Retina (tissue), 1 donor: ENCODE measurements at regions not wholly inside any gene's neighbourhood (a gene's known extent, or its start where the extent isn't known, plus 50 kb on each side); places are given as distances from the start of the nearest gene placed in this dataset.

Experiments used
- DNase-seq: peaks from one replicate; pipeline ENCODE4 v3.0.0-alpha.2; 2016

DNA sequence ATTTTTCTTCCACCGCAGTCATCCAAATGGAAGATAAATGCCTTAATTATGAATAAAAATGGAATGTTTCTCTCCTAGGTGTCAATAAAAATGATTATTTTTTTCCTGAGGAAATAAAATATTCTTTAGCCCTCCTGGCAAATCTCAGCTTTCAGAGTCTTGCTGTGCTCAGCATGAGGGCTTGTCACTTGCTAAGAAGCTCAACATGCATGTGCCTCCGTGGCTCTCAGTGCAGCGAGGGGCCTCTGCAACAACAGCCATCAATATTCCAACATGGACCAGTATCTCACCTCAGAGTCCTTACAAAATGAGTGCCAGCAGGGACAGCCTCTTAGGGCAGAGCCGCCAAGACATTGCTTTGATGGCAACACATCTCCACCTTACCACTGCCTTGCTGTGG, 159.5 kb upstream of the TMPO start:
- no peak for DNase-seq

DNA sequence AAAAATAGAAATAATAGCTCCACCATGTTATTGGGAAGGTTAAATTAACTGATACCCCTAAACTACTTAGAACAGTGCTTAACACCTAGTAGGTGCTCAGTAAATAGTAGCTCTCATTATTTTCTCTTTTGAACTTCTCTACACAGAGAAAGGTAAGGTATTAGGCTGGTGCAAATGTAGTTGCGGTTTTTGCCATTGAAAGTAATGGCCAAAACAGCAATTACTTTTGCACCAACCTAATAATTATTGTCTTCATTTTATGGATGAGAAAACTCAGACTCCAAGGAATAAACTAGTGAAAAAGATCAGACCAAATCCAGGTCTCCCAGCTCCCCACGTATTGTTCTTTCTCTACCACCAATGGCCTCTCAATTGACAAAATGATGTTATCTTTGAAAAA, 157.2 kb upstream of the TMPO start:
- no peak for DNase-seq

DNA sequence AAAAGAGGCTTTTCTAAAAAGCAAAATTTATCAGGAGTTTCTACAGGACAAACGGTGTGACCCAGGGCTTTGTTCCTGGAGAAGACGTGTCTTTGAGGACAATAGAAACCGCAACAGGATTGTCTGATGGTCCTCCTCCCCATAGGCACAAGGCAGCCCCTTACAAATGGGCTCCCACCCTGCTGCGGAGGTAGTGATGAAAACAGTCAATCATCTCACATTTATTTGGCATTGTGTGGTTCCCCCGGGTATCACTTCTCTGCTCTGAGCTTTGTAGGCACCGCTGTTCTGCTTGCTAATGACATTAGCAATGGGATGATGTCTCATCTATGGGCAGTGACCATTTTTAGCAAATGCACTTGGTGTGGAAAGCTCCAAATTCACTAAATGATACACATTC, 155.5 kb upstream of the TMPO start:
- peak; percentile 40 for DNase-seq

DNA sequence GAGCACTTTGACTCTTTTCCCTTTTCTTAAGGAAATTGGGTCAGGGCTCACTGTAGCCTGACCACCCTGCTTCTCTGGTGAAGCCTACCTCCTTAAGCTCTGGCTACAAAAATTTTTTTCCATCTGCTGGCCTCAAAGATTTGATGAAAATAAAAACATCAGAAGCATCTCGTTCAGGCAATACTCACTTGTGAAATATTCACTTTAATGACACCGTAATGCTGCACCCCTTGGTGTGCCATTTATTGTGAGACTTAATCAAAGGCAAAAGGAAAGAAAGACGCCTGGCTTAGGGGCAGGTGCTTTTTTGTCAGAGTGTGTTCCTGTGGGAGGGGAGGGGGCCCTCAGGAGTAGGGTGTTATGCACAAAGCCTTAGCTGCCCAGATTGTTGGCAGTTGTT, 155.0 kb upstream of the TMPO start:
- DNase-seq, result peak; percentile 38

DNA sequence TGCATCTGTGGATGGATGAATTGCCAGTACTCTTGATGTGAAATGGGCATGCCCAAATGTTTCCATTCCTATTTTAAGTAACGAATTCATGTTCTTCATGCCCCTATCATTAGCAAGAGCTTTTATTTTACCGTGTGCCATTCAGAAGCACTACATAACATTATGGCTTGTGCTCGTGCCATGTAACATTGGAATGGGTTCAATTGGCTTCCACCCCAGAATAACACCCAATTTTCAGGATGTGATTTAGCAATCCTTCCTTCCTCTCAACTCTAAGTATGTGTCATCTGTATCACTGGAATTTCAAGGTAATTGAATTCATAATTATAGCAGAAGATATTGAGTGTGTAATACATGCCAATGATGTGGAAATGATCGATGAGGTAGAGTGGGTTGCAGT, 145.8 kb upstream of the TMPO start:
- no peak for DNase-seq

DNA sequence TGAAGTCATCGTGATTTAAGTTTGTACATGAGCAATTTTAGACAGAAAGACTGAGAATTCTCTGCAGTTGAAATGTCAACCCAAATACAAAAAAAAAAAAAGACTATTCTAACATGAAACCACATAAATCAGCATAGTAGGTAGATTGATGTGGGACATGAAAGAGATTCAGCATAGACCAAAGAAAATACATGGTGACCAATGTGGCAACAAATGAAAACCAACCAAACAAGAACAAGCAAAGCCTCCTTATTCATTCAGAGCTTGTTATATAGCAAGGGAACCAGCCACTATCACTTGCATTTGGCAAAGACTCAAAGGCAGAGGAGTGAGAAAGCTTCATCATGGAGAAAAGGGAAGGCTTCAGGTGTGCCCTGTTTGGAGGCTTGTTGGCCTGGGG, 144.4 kb upstream of the TMPO start:
- no peak for DNase-seq

DNA sequence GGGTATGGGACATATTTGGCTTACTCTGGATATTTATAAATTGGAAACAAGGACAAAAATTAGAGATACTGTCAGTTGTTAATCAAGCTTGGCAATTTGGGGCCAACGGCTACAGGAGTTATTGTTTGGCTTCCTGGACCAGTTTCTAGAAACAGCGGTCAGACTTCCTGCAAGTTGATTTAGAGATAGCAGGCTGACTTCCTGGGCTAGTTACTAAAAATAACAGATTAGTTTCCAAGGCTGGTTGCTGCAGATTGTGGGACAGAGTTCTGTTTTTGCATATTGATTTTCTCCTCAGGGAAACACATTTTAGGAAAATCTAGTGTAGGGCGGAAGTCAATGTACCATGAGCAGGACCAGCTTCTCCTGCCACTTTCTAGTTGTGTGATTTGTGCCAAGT, 144.0 kb upstream of the TMPO start:
- DNase-seq, result no peak

DNA sequence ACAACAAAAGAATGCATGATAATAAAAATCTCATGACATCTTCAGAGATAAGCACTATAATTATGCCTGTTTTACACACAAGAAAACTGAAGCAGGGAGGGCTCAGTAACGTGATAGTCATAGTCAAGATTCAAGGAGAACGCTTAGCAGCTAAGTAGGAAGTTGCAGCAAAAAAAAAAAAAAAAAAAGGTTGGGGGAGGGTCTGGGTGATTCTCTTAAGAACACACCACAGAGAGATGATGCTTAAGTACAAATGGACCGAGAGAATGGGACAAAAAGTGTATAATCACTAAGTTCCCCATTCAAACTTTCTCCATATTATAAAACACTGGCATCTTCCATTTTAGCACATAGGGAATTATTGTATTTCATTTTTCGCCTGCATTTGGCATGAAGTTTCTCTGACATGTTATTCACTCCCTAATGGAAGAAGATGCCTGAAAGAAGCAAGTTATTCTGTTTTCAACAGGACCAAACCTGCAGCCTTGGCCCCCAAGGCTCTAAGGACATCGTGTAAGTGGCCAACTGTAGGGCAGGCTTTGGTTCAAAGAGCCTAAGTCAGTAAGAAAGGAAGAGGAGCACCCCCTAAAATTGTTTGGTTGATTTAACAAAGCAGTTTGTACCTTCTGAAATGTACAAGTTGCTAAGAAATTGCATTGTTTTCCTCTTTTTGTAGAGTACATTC, 142.9 kb upstream of the TMPO start:
- DNase-seq, result peak; percentile 44

DNA sequence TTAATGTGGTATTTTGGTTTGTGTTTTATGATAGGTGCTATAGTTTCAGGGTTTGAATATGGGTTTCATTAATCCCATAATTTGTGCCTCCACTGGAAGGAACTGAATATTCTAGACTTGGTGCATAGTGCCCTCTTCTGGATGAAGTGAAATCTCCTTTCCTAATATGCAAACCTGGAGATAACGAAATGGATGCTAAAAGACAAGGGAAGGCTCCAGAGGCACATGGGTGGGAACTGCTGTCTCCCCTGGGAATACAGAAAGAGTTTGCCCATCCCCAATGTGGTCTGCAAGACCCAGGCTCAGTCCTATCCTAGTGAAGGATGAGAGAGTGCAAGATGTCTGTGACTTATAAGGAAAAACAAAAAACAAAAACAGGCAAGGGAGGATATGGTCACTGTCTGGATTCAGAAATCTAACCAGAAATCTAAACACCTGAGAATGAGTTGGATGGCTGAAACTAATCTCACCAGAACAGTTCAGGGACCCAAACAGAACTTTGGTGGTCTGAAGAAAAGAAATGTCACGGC, 142.3 kb upstream of the TMPO start:
- peak; percentile 64 for DNase-seq

DNA sequence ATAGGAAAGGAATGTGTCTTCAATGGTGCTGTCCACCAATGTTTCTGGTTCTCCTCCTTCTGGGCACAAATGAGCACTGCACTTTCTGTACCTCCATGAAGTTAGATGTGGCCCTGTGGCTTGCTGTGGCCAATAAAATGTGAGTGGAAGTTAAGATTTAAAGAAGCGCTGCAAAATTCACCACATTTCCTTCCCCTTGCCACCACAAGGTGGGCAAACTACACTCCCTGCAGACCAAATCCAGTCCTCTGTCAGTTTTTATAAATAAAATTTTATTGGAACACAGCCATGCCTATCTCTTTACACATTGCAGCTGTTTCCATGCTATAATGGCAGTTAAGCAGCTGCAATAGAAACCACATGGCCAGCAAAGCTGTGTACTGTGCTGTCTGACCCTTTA, 141.4 kb upstream of the TMPO start:
- no peak for DNase-seq

DNA sequence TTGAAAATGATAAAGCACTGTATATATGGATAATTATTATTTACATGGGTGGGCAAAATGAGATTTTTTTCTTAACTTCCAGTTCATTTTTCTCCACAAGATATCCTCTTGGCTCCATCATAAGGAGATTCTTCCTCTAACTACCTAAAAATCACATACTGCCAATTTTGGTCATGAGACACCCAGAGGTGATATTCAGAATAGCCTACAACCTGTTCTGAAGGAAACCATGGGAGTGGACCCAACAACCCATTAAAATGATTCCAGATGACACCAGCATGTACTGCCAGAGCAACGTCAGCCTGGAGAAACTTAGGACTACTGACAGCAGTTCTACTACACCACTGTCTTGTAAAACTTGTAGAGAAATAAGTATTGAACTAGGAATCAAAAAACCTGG, 136.3 kb upstream of the TMPO start:
- DNase-seq, result no peak

DNA sequence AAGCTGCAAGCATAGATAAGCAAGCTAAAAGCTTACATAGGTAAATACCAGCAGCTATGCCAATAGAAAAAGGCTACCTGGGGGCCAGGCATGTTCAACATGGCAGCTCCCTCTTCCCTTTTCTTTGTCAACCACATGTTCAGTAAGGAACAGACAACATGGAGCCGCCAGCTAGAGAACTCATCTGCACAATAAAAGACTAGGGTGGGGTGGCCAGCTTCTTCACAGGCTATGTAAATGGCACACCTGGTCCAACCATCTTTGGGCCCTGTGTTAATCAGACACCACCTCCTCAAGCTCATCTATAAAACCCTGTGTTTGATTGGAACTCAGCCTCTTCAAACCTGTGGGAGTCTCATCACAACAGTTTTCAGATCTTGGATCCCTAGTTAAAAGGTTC, 129.7 kb upstream of the TMPO start:
- DNase-seq, result no peak

DNA sequence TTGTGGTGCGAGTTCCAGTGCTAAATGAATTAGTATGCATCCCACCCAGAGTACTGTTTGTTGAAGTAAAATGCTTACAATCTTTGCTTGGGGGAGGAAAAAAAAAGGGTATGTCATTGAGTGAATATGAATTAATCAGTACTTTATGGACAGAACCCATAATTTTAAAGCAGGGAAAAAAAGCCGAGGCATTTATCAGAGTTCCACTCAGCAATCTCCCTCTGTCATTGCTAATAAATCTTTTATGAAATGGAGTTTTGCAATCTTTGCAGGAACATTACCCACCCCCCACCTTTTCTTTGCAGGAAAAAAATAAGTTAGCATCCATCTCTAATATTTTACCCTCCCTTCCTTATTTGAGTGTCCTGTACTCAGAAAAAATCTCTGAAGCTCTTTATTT, 127.9 kb upstream of the TMPO start:
- no peak for DNase-seq

DNA sequence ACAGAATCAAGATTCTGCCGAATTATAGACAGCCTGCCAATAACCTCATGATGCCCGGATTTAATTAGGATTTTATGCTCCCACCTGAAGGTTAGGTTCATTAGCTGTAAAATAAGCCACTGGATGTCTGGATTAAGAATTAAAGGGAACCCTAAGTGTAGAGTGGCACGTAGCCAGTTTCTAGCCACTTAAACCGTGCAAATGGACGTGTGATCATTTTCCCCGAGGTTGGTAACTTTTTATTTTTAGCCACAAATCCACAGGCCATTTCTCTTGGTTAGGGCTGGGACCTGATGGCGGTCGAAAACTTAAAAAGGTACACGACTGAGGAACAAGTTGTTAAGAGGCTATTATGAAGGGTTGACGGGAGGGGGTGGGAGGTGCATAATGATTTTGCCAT, 127.3 kb upstream of the TMPO start:
- DNase-seq, result no peak

DNA sequence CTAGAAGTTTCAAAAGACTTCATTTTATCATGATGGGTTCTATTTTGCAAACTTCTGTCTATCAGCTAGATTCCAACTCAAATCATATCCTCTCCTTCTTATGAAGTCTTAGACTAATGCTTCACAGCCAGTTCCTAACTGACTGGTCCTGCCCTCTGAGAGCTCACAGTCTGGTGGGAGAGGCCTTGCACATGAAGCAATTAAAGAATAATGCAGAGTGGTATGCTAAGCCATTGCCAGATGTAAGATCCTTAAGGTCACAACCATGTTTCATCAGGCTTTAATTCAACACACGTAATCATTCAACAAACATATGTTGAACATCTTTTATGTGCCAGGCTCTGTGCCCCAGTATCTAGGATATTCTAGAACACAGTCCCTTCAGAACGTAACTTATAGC, 125.8 kb upstream of the TMPO start:
- DNase-seq, result no peak

DNA sequence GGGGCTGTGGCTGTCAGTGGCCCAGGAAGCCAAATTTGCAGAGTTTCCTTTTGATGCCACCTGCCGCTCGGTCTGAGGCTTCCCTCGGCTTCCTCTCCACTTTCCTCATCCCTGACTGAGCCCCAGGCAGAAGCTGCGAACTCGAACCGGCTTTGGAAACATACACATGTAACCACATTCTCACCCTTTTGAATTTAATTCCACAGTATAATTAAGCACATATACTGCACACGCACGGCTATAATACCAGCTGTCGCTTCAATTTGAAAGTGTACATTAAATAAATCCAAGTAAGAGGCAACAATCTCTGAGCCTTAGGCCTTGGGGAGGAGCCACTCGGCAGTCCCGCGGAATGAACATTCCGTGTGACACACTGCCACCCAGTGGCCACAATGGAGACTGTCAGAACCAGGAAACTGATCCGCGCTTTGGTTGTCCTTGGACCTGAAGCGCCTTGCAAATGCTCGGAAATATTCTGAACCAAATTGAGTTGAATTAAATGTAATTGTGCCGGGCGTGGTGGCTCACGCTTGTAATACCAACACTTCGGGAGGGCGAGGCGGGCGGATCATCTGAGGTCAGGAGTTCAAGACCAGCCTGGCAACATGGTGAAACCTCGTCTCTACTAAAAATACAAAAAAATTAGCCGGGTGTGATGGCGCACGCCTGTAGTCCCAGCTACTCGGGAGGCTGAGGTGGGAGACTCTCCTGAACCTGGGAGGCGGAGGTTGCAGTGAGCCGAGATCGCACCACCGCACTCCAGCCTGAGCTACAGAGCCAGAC, 117.9 kb upstream of the TMPO start:
- DNase-seq, result peak; percentile 88

DNA sequence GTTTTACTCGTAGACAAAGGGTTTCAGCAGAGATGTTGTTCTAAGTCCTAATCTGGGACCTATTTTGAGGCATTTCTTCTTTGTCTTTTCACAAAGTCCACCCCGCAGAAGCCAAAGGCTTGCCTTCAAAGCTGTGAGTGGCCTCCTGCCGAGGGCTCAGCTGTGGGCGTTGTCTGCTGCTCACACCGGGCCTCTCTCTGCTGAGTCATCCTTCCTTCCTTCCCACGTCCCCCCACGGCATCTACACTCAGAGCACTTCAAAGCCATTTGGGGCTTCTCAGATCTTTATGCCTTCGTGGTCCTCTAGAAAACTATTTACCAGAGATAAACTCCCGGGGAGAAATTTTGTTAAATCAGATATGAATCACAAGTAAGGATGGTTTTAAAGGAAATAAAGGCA, 115.9 kb upstream of the TMPO start:
- no peak for DNase-seq

DNA sequence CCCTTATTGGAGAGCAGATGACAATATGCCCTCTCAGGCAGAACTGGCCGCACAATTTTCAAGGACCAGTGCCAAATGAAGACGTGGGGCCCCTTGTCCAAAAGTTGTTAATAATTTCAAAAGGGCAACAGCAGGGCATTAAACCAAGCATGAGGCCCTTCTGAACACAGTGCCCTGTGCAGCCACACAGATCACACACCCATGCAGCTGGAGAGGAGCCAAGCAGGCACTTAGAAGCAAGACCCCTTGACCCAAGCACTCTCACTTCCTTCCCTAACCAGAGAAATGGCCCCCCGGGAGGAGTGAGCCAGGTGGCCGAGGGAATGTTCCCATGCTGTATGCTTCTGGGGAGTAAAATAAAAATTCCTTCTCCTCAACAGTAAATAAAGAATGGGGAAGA, 114.0 kb upstream of the TMPO start:
- peak; percentile 46 for DNase-seq

DNA sequence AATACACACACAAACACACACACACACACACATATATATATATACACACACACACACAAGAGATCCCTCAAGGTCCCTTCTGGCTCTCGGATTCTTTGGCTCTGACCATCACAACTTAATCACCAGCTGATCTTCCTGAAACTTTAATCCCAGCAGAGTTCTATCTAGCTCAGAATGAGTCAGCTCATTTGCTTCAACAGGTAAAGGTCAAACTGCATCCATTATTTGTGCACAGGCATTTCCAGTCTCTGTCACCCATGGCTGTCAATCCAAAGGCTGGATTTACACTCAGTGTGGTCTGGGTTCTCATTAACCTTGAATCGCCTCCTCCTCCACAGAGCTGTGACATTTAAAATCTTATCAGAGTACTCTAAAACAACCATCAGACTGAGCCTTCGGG, 113.3 kb upstream of the TMPO start:
- no peak for DNase-seq

DNA sequence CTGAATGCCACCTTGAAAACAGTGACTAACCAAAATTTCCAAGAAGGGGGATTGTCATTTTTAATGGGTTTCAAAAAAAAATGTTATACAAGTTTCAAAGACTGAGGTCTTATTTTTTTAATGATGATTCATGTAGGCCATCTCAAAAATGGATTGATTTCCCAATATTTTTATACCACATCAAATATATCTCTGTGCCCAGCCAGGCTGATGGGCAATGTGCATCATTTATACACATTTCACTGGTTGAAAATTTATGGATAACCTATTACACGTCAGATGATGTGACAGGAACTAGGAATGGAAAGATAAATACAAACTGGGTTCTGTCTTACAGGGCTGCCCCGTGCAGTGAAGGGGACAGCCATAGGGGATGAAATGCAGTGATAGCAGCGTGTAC, 112.7 kb upstream of the TMPO start:
- no peak for DNase-seq

DNA sequence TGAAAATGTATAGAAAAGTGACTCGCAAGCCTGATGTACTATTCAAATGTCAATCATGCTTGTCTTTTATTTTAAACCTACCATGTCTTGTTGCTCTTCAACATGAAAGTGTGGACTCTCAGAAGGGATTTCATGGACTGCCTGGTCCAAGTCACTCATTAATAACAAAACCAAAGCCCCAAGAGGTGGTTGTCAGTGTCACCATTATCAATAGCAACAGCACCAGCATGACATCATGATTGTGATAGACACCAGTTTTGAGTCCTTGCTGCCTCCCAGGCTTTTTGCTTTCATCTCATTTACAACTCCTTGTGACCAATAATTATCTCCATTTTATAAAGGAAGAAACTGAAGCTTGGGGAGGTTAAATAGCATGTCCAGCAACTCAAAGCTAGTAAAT, 112.0 kb upstream of the TMPO start:
- no peak for DNase-seq

DNA sequence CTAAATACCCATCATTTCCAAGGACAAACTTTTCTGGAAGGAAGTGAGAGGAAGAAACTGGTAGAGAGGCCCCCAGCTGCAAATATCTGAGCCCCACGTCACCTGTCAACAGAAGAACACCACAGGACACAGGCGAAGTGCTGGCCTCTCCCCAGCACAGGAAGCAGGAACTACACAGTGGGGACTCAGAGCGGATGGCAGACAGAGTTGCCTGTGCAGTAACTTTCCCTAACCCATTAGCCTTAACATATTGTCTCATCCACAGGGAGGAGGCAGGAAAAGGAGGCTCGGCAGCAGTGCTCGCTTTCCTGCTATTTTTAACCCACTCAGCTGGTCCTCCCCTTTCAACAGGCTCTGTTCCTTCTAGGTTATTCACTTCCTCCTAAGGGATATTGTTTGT, 111.5 kb upstream of the TMPO start:
- no peak for DNase-seq

DNA sequence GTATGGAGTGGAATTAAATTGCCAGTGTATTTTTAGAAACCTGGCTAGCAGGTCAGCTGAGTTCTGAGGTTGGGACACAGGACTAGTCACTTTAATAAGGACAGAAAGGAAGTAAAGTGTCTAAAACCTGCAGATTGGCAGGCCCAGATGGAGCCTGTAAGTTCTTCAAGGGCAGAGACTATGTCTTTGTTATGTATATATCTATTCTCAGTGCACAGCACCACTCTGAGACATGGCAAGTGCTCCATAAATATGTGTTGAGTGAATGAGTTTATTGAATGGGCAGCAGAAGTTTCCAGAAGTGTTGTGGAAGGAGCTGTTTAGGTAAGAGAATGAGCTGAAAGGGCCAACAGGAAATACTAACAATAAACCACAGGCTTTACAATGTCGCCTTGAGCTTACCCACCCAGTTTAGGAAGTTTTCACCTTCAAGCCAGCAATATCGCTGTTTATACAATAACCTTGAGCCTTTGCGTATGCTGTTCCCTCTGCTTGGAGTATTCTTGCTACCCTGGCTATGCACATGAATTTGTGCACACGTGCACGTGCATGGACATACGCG, 109.5 kb upstream of the TMPO start:
- no peak for DNase-seq

DNA sequence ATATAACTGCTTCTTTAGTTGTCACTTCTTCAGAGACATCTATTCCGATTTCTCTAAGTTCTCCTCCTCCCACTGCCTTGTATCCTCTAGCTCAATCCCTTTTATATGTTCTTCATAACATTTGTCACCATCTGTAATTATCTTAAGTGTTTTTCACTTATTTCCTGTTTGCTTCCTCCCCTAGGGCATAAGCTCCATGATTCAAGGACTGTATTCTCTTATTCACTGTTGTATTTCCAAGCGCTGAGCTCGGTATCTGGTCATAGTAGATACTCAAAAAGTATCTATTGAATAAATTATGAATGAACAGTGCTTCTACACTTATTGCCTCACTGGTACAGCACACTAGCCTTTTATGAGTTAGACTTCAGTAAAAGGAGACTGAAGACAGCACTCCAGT, 109.0 kb upstream of the TMPO start:
- no peak for DNase-seq
